K562 (cell line): ENCODE measurements at regions not wholly inside any gene's neighbourhood (a gene's known extent, or its start where the extent isn't known, plus 50 kb on each side); places are given as distances from the start of the nearest gene placed in this dataset.
"Not testable (repeated sequence)": the region's sequence is repeated elsewhere in the genome, so short reads cannot be mapped to it uniquely, and the experiment has no call there.

Experiments
- CTBP1 ChIP-seq: fragments of 450-650 bp; IDR thresholded peaks from 2 replicates; pipeline ENCODE4 v1.6.1; 2016; ENCODE audit warnings: borderline replicate concordance
- GABPA ChIP-seq: fragments of 200-800 bp; sonication (Bioruptor generic); conservative IDR thresholded peaks from 2 replicates; pipeline ENCODE4 v1.6.1; 2016; ENCODE audit warnings: low read depth, missing genetic modification characterization, missing compliant biosample characterization
- GTF2E2 ChIP-seq: fragments of 200-800 bp; sonication (Bioruptor generic); IDR thresholded peaks from 2 replicates; pipeline ENCODE4 v1.6.1; 2016; ENCODE audit warnings: missing genetic modification characterization, missing compliant biosample characterization
- NFE2L1 ChIP-seq: fragments of 450-650 bp; IDR thresholded peaks from 2 replicates; pipeline ENCODE4 v1.6.1; 2016; ENCODE audit warnings: missing genetic modification characterization, low read depth, mild to moderate bottlenecking, missing compliant biosample characterization, moderate library complexity, borderline replicate concordance
- TOE1 ChIP-seq, 2 experiments: fragments of 450-650 bp in 1 of 2; sonication (generic) in 1 of 2; formaldehyde crosslinking in 1 of 2; IDR thresholded peaks; 2 replicates each; pipeline versions ENCODE4 v1.7.1 to v1.8.0; 2016 to 2022; ENCODE audit warnings: borderline replicate concordance in 2 of 2, mild to moderate bottlenecking in 2 of 2, antibody characterized with exemption in 1 of 2, inconsistent platforms in 1 of 2, low read depth in 1 of 2, missing genetic modification reagents in 1 of 2, moderate library complexity in 1 of 2
- ZNF140 ChIP-seq: fragments of 250-450 bp; sonication (Bioruptor Pico); IDR thresholded peaks from 2 replicates; pipeline ENCODE4 v1.8.0; 2021; ENCODE audit warnings: moderate library complexity, mild to moderate bottlenecking, inconsistent platforms
- ZNF274 ChIP-seq: IDR thresholded peaks from 2 replicates; pipeline ENCODE4 v1.6.1; 2011; ENCODE audit warnings: low read depth, mild to moderate bottlenecking, low read length, moderate library complexity, borderline replicate concordance
- TF ChIP-seq, protein P1 (sequence below): sonication (generic); formaldehyde crosslinking; IDR thresholded peaks from 2 replicates; pipeline ENCODE4 v1.8.1; 2023; ENCODE audit warnings: mild to moderate bottlenecking, missing genetic modification reagents, moderate library complexity
- TF ChIP-seq, protein P2 (sequence below), 3 experiments: IDR thresholded peaks in 2 of 3; conservative IDR thresholded peaks in 1 of 3; 2 replicates each; pipeline ENCODE4 v1.5.1; 2011 to 2012; ENCODE audit warnings: low read length in 3 of 3, mild to moderate bottlenecking in 3 of 3, control low read depth in 2 of 3, improper control_type of control experiment in 1 of 3, inconsistent platforms in 1 of 3, low read depth in 1 of 3, mixed read lengths in 1 of 3, moderate library complexity in 1 of 3; ENCODE audit not compliant: insufficient read depth in 2 of 3
- TF ChIP-seq, protein P3 (sequence below): fragments of 450-650 bp; IDR thresholded peaks from 2 replicates; pipeline ENCODE4 v1.6.1; 2016

DNA sequence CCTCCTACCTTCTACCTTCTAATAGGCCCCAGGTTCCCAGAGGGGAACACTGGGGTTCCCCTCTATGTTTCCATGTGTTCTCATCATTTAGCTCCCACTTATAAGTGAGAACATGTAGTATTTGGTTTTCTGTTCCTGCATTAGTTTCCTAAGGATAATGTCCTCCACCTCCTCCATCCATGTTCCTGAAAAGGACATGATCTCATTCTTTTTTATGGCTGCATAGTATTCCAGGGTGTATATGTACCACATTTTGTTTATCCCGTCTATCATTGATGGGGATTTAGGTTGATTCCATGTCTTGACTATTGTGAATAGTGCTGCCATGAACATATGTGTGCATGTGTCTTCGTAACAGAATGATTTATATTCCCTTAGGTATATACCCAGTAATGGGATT lies 81.5 kb upstream of the NBPF4 start:
- TF ChIP-seq ZNF274; GTF2E2 (tag); TOE1 (IDR thresholded peaks at IDR 0.05; ENCODE audit: borderline replicate concordance); TOE1 (CRISPR knock-in tag; IDR thresholded peaks at IDR 0.05; ENCODE audit: borderline replicate concordance, low read depth); CTBP1; ZNF140 (CRISPR knock-in tag); NFE2L1; GABPA (tag): not testable (repeated sequence)
- TF ChIP-seq, protein P1, sequence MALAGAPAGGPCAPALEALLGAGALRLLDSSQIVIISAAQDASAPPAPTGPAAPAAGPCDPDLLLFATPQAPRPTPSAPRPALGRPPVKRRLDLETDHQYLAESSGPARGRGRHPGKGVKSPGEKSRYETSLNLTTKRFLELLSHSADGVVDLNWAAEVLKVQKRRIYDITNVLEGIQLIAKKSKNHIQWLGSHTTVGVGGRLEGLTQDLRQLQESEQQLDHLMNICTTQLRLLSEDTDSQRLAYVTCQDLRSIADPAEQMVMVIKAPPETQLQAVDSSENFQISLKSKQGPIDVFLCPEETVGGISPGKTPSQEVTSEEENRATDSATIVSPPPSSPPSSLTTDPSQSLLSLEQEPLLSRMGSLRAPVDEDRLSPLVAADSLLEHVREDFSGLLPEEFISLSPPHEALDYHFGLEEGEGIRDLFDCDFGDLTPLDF (CRISPR knock-in tag), result not testable (repeated sequence)
- TF ChIP-seq, protein P2, sequence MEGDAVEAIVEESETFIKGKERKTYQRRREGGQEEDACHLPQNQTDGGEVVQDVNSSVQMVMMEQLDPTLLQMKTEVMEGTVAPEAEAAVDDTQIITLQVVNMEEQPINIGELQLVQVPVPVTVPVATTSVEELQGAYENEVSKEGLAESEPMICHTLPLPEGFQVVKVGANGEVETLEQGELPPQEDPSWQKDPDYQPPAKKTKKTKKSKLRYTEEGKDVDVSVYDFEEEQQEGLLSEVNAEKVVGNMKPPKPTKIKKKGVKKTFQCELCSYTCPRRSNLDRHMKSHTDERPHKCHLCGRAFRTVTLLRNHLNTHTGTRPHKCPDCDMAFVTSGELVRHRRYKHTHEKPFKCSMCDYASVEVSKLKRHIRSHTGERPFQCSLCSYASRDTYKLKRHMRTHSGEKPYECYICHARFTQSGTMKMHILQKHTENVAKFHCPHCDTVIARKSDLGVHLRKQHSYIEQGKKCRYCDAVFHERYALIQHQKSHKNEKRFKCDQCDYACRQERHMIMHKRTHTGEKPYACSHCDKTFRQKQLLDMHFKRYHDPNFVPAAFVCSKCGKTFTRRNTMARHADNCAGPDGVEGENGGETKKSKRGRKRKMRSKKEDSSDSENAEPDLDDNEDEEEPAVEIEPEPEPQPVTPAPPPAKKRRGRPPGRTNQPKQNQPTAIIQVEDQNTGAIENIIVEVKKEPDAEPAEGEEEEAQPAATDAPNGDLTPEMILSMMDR (IDR thresholded peaks at IDR 0.05 in 2 of 3, conservative IDR thresholded peaks at IDR 0.05 in 1 of 3; ENCODE audit: insufficient read depth in 2 of 3, low read depth in 1 of 3, low read length in 3 of 3), result not testable (repeated sequence)
- TF ChIP-seq, protein P3, sequence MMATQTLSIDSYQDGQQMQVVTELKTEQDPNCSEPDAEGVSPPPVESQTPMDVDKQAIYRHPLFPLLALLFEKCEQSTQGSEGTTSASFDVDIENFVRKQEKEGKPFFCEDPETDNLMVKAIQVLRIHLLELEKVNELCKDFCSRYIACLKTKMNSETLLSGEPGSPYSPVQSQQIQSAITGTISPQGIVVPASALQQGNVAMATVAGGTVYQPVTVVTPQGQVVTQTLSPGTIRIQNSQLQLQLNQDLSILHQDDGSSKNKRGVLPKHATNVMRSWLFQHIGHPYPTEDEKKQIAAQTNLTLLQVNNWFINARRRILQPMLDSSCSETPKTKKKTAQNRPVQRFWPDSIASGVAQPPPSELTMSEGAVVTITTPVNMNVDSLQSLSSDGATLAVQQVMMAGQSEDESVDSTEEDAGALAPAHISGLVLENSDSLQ, result not testable (repeated sequence)
